ENCODE measurements at regions not wholly inside any gene's neighbourhood (a gene's known extent, or its start where the extent isn't known, plus 50 kb on each side); places are given as distances from the start of the nearest gene placed in this dataset.

DNA sequence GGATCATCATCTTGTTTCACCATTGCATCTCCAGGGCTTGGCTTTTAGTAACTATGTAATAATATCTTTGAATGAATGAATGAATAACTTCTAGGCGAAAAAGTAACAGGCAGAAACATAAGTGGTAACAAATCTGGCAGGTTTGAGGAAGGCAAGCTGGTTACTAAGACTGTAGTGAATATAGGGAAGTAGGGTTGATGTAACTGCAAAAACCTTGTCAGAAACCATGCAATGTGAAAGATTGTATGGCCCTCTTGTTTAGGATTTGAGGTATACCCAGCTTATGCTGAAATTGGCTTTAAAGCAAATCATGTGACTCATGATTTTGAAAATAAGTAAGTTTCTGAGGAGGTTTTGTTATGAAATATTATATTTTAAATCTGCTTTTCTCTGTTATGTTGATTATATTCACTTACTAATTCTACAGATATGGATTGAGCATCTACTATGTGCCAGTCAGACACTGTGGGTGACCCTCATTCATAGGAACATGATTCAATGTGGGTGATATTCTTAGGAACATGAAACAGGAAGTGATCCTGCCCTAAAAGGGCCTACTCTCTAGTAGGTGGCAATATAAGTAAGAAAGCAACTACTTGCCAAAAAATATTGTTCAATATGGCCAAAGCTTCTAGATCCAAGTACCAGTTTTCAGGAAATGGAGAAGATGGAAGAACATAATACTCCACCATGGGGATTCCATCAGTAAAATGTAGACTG, 115.5 kb upstream of the CCDC90B start:
- TF ChIP-seq, protein P1, sequence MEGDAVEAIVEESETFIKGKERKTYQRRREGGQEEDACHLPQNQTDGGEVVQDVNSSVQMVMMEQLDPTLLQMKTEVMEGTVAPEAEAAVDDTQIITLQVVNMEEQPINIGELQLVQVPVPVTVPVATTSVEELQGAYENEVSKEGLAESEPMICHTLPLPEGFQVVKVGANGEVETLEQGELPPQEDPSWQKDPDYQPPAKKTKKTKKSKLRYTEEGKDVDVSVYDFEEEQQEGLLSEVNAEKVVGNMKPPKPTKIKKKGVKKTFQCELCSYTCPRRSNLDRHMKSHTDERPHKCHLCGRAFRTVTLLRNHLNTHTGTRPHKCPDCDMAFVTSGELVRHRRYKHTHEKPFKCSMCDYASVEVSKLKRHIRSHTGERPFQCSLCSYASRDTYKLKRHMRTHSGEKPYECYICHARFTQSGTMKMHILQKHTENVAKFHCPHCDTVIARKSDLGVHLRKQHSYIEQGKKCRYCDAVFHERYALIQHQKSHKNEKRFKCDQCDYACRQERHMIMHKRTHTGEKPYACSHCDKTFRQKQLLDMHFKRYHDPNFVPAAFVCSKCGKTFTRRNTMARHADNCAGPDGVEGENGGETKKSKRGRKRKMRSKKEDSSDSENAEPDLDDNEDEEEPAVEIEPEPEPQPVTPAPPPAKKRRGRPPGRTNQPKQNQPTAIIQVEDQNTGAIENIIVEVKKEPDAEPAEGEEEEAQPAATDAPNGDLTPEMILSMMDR (tag by site-specific recombination; IDR thresholded peaks at IDR 0.05), result no peak
- TF ChIP-seq ZBTB7A (tag by site-specific recombination; IDR thresholded peaks at IDR 0.05; ENCODE audit: low read depth) (no peak), YY1 (tag by site-specific recombination; IDR thresholded peaks at IDR 0.05) (no peak), ZNF138 (tag by site-specific recombination; IDR thresholded peaks at IDR 0.05; ENCODE audit: borderline replicate concordance) (no peak)
